Islet precursor cell (in vitro differentiated cells): ENCODE measurements at regions not wholly inside any gene's neighbourhood (a gene's known extent, or its start where the extent isn't known, plus 50 kb on each side); places are given as distances from the start of the nearest gene placed in this dataset.

Experiments used
- DNase-seq: peaks from one replicate; pipeline ENCODE4 v3.0.0-alpha.2; 2018

GRCh38 chr20:12597551-12597950 is 411.2 kb upstream of the SPTLC3 start:
- no peak for DNase-seq

GRCh38 chr20:12598894-12599293 is 409.9 kb upstream of the SPTLC3 start:
- DNase-seq: no peak

- no peak for DNase-seq
Measured at GRCh38 chr20:12599494-12599893, 409.3 kb upstream of the SPTLC3 start.

- no peak for DNase-seq
Measured at GRCh38 chr20:12605751-12606150, 403.0 kb upstream of the SPTLC3 start.

GRCh38 chr20:12610871-12611270 is 397.9 kb upstream of the SPTLC3 start:
- DNase-seq: no peak

GRCh38 chr20:12614764-12615163 is 394.0 kb upstream of the SPTLC3 start:
- DNase-seq: no peak

- no peak for DNase-seq
Measured at GRCh38 chr20:12617076-12617475, 391.7 kb upstream of the SPTLC3 start.

GRCh38 chr20:12623870-12624269 is 384.9 kb upstream of the SPTLC3 start:
- no peak for DNase-seq

GRCh38 chr20:12627485-12627884 is 381.3 kb upstream of the SPTLC3 start:
- no peak for DNase-seq

- peak; percentile 75 for DNase-seq
Measured at GRCh38 chr20:12638633-12639312, 370.0 kb upstream of the SPTLC3 start.

GRCh38 chr20:12640251-12640650 is 368.5 kb upstream of the SPTLC3 start:
- DNase-seq: no peak

- no peak for DNase-seq
Measured at GRCh38 chr20:12641619-12642018, 367.2 kb upstream of the SPTLC3 start.

GRCh38 chr20:12644461-12644860 is 364.3 kb upstream of the SPTLC3 start:
- no peak for DNase-seq

- DNase-seq: no peak
Measured at GRCh38 chr20:12649234-12649633, 359.5 kb upstream of the SPTLC3 start.

GRCh38 chr20:12653642-12654041 is 355.1 kb upstream of the SPTLC3 start:
- DNase-seq: no peak

- DNase-seq: no peak
Measured at GRCh38 chr20:12659942-12660341, 348.8 kb upstream of the SPTLC3 start.

- peak; percentile 55 for DNase-seq
Measured at GRCh38 chr20:12660918-12661317, 347.9 kb upstream of the SPTLC3 start.

GRCh38 chr20:12670301-12670700 is 338.5 kb upstream of the SPTLC3 start:
- no peak for DNase-seq

GRCh38 chr20:12673352-12673751 is 335.4 kb upstream of the SPTLC3 start:
- no peak for DNase-seq

- DNase-seq: no peak
Measured at GRCh38 chr20:12677925-12678324, 330.8 kb upstream of the SPTLC3 start.

GRCh38 chr20:12679447-12679846 is 329.3 kb upstream of the SPTLC3 start:
- no peak for DNase-seq

GRCh38 chr20:12682613-12683012 is 326.2 kb upstream of the SPTLC3 start:
- no peak for DNase-seq

- no peak for DNase-seq
Measured at GRCh38 chr20:12687476-12687875, 321.3 kb upstream of the SPTLC3 start.

- no peak for DNase-seq
Measured at GRCh38 chr20:12695937-12696336, 312.8 kb upstream of the SPTLC3 start.

GRCh38 chr20:12698817-12699216 is 310.0 kb upstream of the SPTLC3 start:
- no peak for DNase-seq
